ENCODE measurements at regions not wholly inside any gene's neighbourhood (a gene's known extent, or its start where the extent isn't known, plus 50 kb on each side); places are given as distances from the start of the nearest gene placed in this dataset.

DNA sequence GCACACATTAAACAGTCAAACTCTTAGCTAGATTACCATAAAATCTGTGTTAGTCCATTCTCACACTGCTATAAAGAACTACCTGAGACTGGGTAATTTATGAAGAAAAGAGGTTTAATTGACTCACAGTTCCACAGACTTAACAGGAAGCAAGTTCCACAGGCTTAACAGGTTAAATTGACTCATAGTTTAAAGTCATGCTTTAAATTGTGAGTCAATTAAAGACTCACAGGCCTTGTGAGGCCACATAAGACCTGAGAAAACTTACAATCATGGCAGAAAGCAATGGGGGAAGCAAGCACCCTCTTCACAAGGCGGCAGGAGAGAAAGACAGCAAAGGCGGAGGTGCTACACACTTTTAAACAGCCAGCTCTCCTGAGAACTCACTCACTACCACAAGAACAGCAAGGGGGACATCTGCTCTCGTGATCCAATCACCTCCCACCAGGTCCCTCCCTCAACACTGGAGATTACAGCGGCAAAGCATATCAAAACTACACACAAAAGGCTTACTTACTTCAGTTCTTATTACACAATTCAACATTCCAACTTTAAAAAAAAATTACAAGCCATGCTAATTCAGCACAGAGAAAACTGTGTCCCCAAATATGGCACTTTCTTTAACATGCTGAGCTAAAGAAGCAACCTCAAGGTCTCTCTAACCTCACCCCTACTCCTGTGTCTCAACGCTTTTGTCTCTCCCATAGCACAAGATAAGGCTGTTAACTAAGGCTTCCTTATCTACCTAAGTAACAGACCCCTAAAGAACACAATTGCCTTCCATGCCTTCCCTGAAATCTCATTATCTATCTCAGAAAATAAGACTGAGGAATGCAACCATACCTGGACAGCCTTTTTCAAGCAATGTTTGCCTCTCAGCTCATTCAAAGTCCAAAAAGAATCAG is 805.1 kb downstream of the NR2F1-AS1 start:
- H3K9me3 ChIP-seq (ENCODE audit: control insufficient read depth, insufficient read depth, low read depth, low read length) = no peaks in the 10 kb centered on the region
- TF ChIP-seq, protein P1, sequence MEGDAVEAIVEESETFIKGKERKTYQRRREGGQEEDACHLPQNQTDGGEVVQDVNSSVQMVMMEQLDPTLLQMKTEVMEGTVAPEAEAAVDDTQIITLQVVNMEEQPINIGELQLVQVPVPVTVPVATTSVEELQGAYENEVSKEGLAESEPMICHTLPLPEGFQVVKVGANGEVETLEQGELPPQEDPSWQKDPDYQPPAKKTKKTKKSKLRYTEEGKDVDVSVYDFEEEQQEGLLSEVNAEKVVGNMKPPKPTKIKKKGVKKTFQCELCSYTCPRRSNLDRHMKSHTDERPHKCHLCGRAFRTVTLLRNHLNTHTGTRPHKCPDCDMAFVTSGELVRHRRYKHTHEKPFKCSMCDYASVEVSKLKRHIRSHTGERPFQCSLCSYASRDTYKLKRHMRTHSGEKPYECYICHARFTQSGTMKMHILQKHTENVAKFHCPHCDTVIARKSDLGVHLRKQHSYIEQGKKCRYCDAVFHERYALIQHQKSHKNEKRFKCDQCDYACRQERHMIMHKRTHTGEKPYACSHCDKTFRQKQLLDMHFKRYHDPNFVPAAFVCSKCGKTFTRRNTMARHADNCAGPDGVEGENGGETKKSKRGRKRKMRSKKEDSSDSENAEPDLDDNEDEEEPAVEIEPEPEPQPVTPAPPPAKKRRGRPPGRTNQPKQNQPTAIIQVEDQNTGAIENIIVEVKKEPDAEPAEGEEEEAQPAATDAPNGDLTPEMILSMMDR (conservative IDR thresholded peaks at IDR 0.05 in 1 of 2, IDR thresholded peaks at IDR 0.05 in 1 of 2; ENCODE audit: low read depth in 1 of 2, low read length in 2 of 2) = no peak
- no peak for TF ChIP-seq EZH2 (IDR thresholded peaks at IDR 0.05; ENCODE audit: low read length, missing control alignments)
- H3K4me1 ChIP-seq (ENCODE audit: control insufficient read depth, extremely low read depth, insufficient read depth, low read length) = no peaks in the 10 kb centered on the region
- no peak overlapping the region for H3K4me2 ChIP-seq (ENCODE audit: extremely low read depth, insufficient read depth, low read length)
- H4K20me1 ChIP-seq (ENCODE audit: control insufficient read depth, extremely low read depth, insufficient read depth, low read length) = no peaks in the 10 kb centered on the region
- no peak overlapping the region for H3K4me3 ChIP-seq (replicated peaks in 1 of 4; ENCODE audit: control extremely low read depth in 1 of 4, insufficient read depth in 1 of 4, low read depth in 3 of 4, low read length in 4 of 4)
- H3K36me3 ChIP-seq (ENCODE audit: control insufficient read depth, insufficient read depth, low read length) = no peaks in the 10 kb centered on the region
- DNase-seq (ENCODE audit: low read depth in 2 of 2) = peak in 1 of 2 donors; percentile 51
- H3K9ac ChIP-seq (ENCODE audit: insufficient read depth, low read length) = no peak overlapping the region
- H3K27me3 ChIP-seq (ENCODE audit: control insufficient read depth, insufficient read depth, low read length) = no peaks in the 10 kb centered on the region
- no peaks in the 10 kb centered on the region for H3K79me2 ChIP-seq (ENCODE audit: control insufficient read depth, insufficient read depth, low read length)
- no peak overlapping the region for H3K27ac ChIP-seq (ENCODE audit: insufficient read depth, low read length)
- no peak overlapping the region for H2AFZ ChIP-seq (ENCODE audit: low read length)

- Histone ChIP-seq H3K27ac (ENCODE audit: insufficient read depth, low read length) (no peak overlapping the region), H3K27me3 (ENCODE audit: control insufficient read depth, insufficient read depth, low read length) (no peaks in the 10 kb centered on the region), H3K9ac (ENCODE audit: insufficient read depth, low read length) (no peak overlapping the region), H3K4me1 (ENCODE audit: control insufficient read depth, extremely low read depth, insufficient read depth, low read length) (no peaks in the 10 kb centered on the region), H2AFZ (ENCODE audit: low read length) (no peak overlapping the region), H3K36me3 (ENCODE audit: control insufficient read depth, insufficient read depth, low read length) (no peaks in the 10 kb centered on the region), H3K4me2 (ENCODE audit: extremely low read depth, insufficient read depth, low read length) (no peak overlapping the region), H3K79me2 (ENCODE audit: control insufficient read depth, insufficient read depth, low read length) (no peaks in the 10 kb centered on the region), H3K4me3 (replicated peaks in 1 of 4; ENCODE audit: control extremely low read depth in 1 of 4, insufficient read depth in 1 of 4, low read depth in 3 of 4, low read length in 4 of 4) (no peak overlapping the region), H4K20me1 (ENCODE audit: control insufficient read depth, extremely low read depth, insufficient read depth, low read length) (no peaks in the 10 kb centered on the region), H3K9me3 (ENCODE audit: control insufficient read depth, insufficient read depth, low read depth, low read length) (no peaks in the 10 kb centered on the region)
- TF ChIP-seq EZH2 (IDR thresholded peaks at IDR 0.05; ENCODE audit: low read length, missing control alignments) = no peak
- TF ChIP-seq, protein P1 (conservative IDR thresholded peaks at IDR 0.05 in 1 of 2, IDR thresholded peaks at IDR 0.05 in 1 of 2; ENCODE audit: low read depth in 1 of 2, low read length in 2 of 2) = no peak
- peak; percentile 30 to 51 for DNase-seq (ENCODE audit: low read depth in 2 of 2)
Measured at GRCh38 chr5:92769978-92770377, 811.0 kb downstream of the NR2F1-AS1 start.

DNA sequence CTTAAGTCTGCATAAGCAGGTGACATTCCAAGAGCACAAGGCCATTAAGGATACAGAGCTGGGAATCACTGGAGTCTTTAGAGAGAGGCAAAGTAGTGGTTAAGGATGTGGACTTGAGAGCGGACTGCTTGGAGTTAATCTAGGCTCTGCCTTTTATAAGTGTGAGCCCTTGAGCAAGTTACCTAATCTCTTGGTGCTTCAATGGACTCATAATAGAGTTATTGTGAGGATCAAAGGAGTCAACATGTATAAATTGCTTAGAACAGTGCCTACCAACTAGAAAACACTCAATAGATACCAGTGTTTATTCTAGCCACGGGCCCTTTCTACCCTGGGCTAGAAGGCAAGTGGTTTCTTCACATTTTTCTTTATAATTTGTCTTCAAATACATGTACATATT is 819.4 kb downstream of the NR2F1-AS1 start:
- no peak for DNase-seq (ENCODE audit: low read depth in 2 of 2)
- no peak overlapping the region for H3K4me3 ChIP-seq (replicated peaks in 1 of 4; ENCODE audit: control extremely low read depth in 1 of 4, insufficient read depth in 1 of 4, low read depth in 3 of 4, low read length in 4 of 4)
- H3K36me3 ChIP-seq (ENCODE audit: control insufficient read depth, insufficient read depth, low read length) = no peaks in the 10 kb centered on the region
- no peak overlapping the region for H3K27ac ChIP-seq (ENCODE audit: insufficient read depth, low read length)
- H3K9me3 ChIP-seq (ENCODE audit: control insufficient read depth, insufficient read depth, low read depth, low read length) = no peaks in the 10 kb centered on the region
- H3K9ac ChIP-seq (ENCODE audit: insufficient read depth, low read length) = no peak overlapping the region
- H2AFZ ChIP-seq (ENCODE audit: low read length) = no peak overlapping the region
- no peaks in the 10 kb centered on the region for H3K79me2 ChIP-seq (ENCODE audit: control insufficient read depth, insufficient read depth, low read length)
- no peaks in the 10 kb centered on the region for H3K27me3 ChIP-seq (ENCODE audit: control insufficient read depth, insufficient read depth, low read length)
- no peak for TF ChIP-seq EZH2 (IDR thresholded peaks at IDR 0.05; ENCODE audit: low read length, missing control alignments)
- TF ChIP-seq, protein P1 (conservative IDR thresholded peaks at IDR 0.05 in 1 of 2, IDR thresholded peaks at IDR 0.05 in 1 of 2; ENCODE audit: low read depth in 1 of 2, low read length in 2 of 2) = no peak
- H3K4me2 ChIP-seq (ENCODE audit: extremely low read depth, insufficient read depth, low read length) = no peak overlapping the region
- H3K4me1 ChIP-seq (ENCODE audit: control insufficient read depth, extremely low read depth, insufficient read depth, low read length) = peaks cover 2% of the 10 kb centered on the region
- H4K20me1 ChIP-seq (ENCODE audit: control insufficient read depth, extremely low read depth, insufficient read depth, low read length) = no peaks in the 10 kb centered on the region

Data from fibroblast of lung (primary cell).